Natural killer cell (primary cell): ENCODE measurements at regions not wholly inside any gene's neighbourhood (a gene's known extent, or its start where the extent isn't known, plus 50 kb on each side); places are given as distances from the start of the nearest gene placed in this dataset.

Experiments
- ATAC-seq, 3 donors: fragments of 150-1000 bp in 2 of 3; fragments of 200-7000 bp in 1 of 3; cut with Tn5 transposase; 1 replicate in 1 of 3; 2 replicates in 2 of 3; pipeline ENCODE4 v1.10.0; 2021; ENCODE audit warnings: mild to moderate bottlenecking in 2 of 3, moderate library complexity in 2 of 3
- DNase-seq, 2 donors: peaks; one replicate each; pipeline versions ENCODE4 v3.0.0 to v3.0.0-alpha.2; 2013 to 2021; ENCODE audit warnings: mixed read lengths in 1 of 2
- H3K27ac ChIP-seq: one replicate; pipeline ENCODE4 v1.5.1; 2013; ENCODE audit warnings: mild to moderate bottlenecking, low read length
- H3K27me3 ChIP-seq: one replicate; pipeline ENCODE4 v1.6.1; 2013; ENCODE audit warnings: low read length; ENCODE audit not compliant: control insufficient read depth, insufficient read depth
- H3K36me3 ChIP-seq: one replicate; pipeline ENCODE4 v1.6.1; 2013; ENCODE audit warnings: low read length; ENCODE audit not compliant: control insufficient read depth, insufficient read depth
- H3K4me1 ChIP-seq: one replicate; pipeline ENCODE4 v1.6.1; 2013; ENCODE audit warnings: low read length; ENCODE audit not compliant: control insufficient read depth, insufficient read depth
- H3K4me3 ChIP-seq: one replicate; pipeline ENCODE4 v1.5.1; 2013; ENCODE audit warnings: low read length
- H3K9me3 ChIP-seq: one replicate; pipeline ENCODE4 v1.6.1; 2013; ENCODE audit warnings: low read length; ENCODE audit not compliant: control insufficient read depth, insufficient read depth
- H3K27ac Mint-ChIP-seq, 2 donors: one replicate each; pipeline ENCODE4 v1.8.0; 2022; ENCODE audit warnings: mild to moderate bottlenecking in 2 of 2, mixed read lengths in 2 of 2, moderate library complexity in 1 of 2
- H3K27me3 Mint-ChIP-seq, 2 donors: one replicate each; pipeline ENCODE4 v1.8.0; 2022; ENCODE audit warnings: low read depth in 2 of 2, mixed read lengths in 2 of 2
- H3K36me3 Mint-ChIP-seq: one replicate; pipeline ENCODE4 v1.8.0; 2022; ENCODE audit warnings: mixed read lengths
- H3K4me1 Mint-ChIP-seq, 2 donors: one replicate each; pipeline ENCODE4 v1.8.0; 2022; ENCODE audit warnings: mixed read lengths in 2 of 2
- H3K4me3 Mint-ChIP-seq: one replicate; pipeline ENCODE4 v1.8.0; 2022; ENCODE audit warnings: mild to moderate bottlenecking, moderate library complexity, mixed read lengths
- H3K9me3 Mint-ChIP-seq, 2 donors: one replicate each; pipeline ENCODE4 v1.8.0; 2022; ENCODE audit warnings: mixed read lengths in 2 of 2
- CTCF ChIP-seq: fragments of 200-600 bp; IDR thresholded peaks from one replicate; pipeline ENCODE4 v1.8.0; 2022; ENCODE audit warnings: antibody characterized with exemption
- WGBS: methylation state at CpG from one replicate; pipeline ENCODE4 v1.1.7; 2013; ENCODE audit warnings: missing lambda C conversion rate; ENCODE audit not compliant: insufficient coverage; 5-methylcytosine and 5-hydroxymethylcytosine counted together
- intact Hi-C: fragments of 100-400 bp; cut with micrococcal nuclease; formaldehyde crosslinking; loops from one replicate; pipeline ENCODE4 v1.14.2; 2022

GRCh38 chr3:70853161-70853944, 540.9 kb upstream of the MDFIC2 start:
- Mint-ChIP-seq H3K36me3 (no peaks in the 10 kb centered on the region), H3K27me3 (peaks cover 0 to 2% of the 10 kb centered on the region in 2 donors), H3K4me3 (no peak overlapping the region), H3K9me3 (no peaks in the 10 kb centered on the region), H3K4me1 (no peaks in the 10 kb centered on the region), H3K27ac (no peak overlapping the region)
- TF ChIP-seq CTCF: no peak
- no peak for ATAC-seq
- H3K4me3 ChIP-seq: no peak overlapping the region
- H3K27ac ChIP-seq: no peak overlapping the region
- DNase-seq: no peak
- 83% methylated on average over 4 of the region's 5 CpGs for WGBS
- no peaks in the 10 kb centered on the region for H3K36me3 ChIP-seq
- H3K9me3 ChIP-seq: no peaks in the 10 kb centered on the region
- intact Hi-C loops: no loop called here
- no peaks in the 10 kb centered on the region for H3K27me3 ChIP-seq
- H3K4me1 ChIP-seq: no peaks in the 10 kb centered on the region

GRCh38 chr3:70849911-70850699, 537.7 kb upstream of the MDFIC2 start:
- DNase-seq (no peak), ATAC-seq (no peak)
- H3K27ac Mint-ChIP-seq: no peak overlapping the region
- Histone ChIP-seq H3K36me3 (no peaks in the 10 kb centered on the region), H3K4me3 (no peak overlapping the region), H3K9me3 (no peaks in the 10 kb centered on the region), H3K27me3 (no peaks in the 10 kb centered on the region), H3K27ac (no peak overlapping the region), H3K4me1 (no peaks in the 10 kb centered on the region)
- H3K4me1 Mint-ChIP-seq: no peaks in the 10 kb centered on the region
- H3K36me3 Mint-ChIP-seq: no peaks in the 10 kb centered on the region
- H3K4me3 Mint-ChIP-seq: no peak overlapping the region
- H3K27me3 Mint-ChIP-seq: peaks cover 4 to 19% of the 10 kb centered on the region in 2 donors
- intact Hi-C loops: no loop called here
- 79% methylated on average over 4 of the region's 6 CpGs for WGBS
- TF ChIP-seq CTCF: no peak
- H3K9me3 Mint-ChIP-seq: no peaks in the 10 kb centered on the region

- Mint-ChIP-seq H3K27me3 (peaks cover 0 to 7% of the 10 kb centered on the region in 2 donors), H3K9me3 (no peaks in the 10 kb centered on the region), H3K4me1 (peaks cover 5 to 6% of the 10 kb centered on the region in 2 donors), H3K27ac (no peak overlapping the region), H3K36me3 (no peaks in the 10 kb centered on the region), H3K4me3 (no peak overlapping the region)
- 50% methylated on average over 4 of the region's 4 CpGs for WGBS
- Histone ChIP-seq H3K4me3 (no peak overlapping the region), H3K27ac (no peak overlapping the region), H3K36me3 (no peaks in the 10 kb centered on the region), H3K9me3 (no peaks in the 10 kb centered on the region), H3K4me1 (no peaks in the 10 kb centered on the region), H3K27me3 (no peaks in the 10 kb centered on the region)
- ATAC-seq (no peak), DNase-seq (no peak)
- intact Hi-C loops: no loop called here
- TF ChIP-seq CTCF: no peak
Measured at GRCh38 chr3:70840106-70840870, 527.9 kb upstream of the MDFIC2 start.
